Psoas muscle (tissue), 7 donors: ENCODE measurements at regions not wholly inside any gene's neighbourhood (a gene's known extent, or its start where the extent isn't known, plus 50 kb on each side); places are given as distances from the start of the nearest gene placed in this dataset.

ENCODE experiments used
- ATAC-seq, 4 donors: fragments of 200-7000 bp; cut with Tn5 transposase; one replicate each; pipeline ENCODE4 v1.9.1; 2020; ENCODE audit warnings: moderate library complexity in 3 of 4, mild to moderate bottlenecking in 2 of 4
- DNase-seq, 2 donors: peaks; one replicate each; pipeline ENCODE4 v3.0.0-alpha.2; 2020
- H3K27ac ChIP-seq: fragments of 200-600 bp; one replicate; pipeline ENCODE4 v1.8.0; 2022
- H3K27me3 ChIP-seq, 3 donors: fragments of 200-600 bp in 1 of 3; one replicate each; pipeline versions ENCODE4 v1.6.1 to v1.8.0; 2013 to 2022; ENCODE audit warnings: low read length in 2 of 3, mild to moderate bottlenecking in 2 of 3, moderate library complexity in 1 of 3; ENCODE audit not compliant: insufficient read depth in 3 of 3
- H3K36me3 ChIP-seq, 2 donors: fragments of 200-600 bp in 1 of 2; one replicate each; pipeline versions ENCODE4 v1.6.1 to v1.8.0; 2013 to 2022; ENCODE audit warnings: low read depth in 1 of 2, mild to moderate bottlenecking in 1 of 2, moderate library complexity in 1 of 2; ENCODE audit not compliant: insufficient read depth in 1 of 2
- H3K4me1 ChIP-seq: fragments of 200-600 bp; one replicate; pipeline ENCODE4 v1.8.0; 2022
- H3K4me3 ChIP-seq: fragments of 200-600 bp; one replicate; pipeline ENCODE4 v1.8.0; 2022; ENCODE audit warnings: mild to moderate bottlenecking
- H3K9me3 ChIP-seq: fragments of 200-600 bp; one replicate; pipeline ENCODE4 v1.8.0; 2022
- WGBS, 3 donors: extraction: QIAGEN DNeasy Blood & Tissue Kit; methylation state at CpG; one replicate each; pipeline versions ENCODE4 v1.1.6 to v1.1.7; 2013; 5-methylcytosine and 5-hydroxymethylcytosine counted together
- intact Hi-C, 2 donors: fragments of 100-400 bp; cut with DNase I; formaldehyde crosslinking; loops; one replicate each; pipeline versions ENCODE4 v1.11.0 to v1.14.2; 2022
- TF ChIP-seq, protein P1 (sequence below): fragments of 200-600 bp; IDR thresholded peaks from one replicate; pipeline ENCODE4 v1.8.0; 2022; ENCODE audit warnings: antibody characterized with exemption
- donor health status: healthy with polysubstance abuse.
- donor health status: DM: no; HTN: no; CAD: no; lungs with moderate emphysema.
- donor health status: Bipolar disorder and iron deficiency.
- donor health status: healthy.
- donor health status: DM: yes; HTN: yes; CAD: no.
- donor health status: DM: no; HTN: no; CAD: no.
- donor health status: DM: yes; HTN: yes; CAD: no.

GRCh38 chr1:55463814-55464475, 248.8 kb upstream of the USP24 start:
- intact Hi-C loops = no loop called here
- TF ChIP-seq, protein P1, sequence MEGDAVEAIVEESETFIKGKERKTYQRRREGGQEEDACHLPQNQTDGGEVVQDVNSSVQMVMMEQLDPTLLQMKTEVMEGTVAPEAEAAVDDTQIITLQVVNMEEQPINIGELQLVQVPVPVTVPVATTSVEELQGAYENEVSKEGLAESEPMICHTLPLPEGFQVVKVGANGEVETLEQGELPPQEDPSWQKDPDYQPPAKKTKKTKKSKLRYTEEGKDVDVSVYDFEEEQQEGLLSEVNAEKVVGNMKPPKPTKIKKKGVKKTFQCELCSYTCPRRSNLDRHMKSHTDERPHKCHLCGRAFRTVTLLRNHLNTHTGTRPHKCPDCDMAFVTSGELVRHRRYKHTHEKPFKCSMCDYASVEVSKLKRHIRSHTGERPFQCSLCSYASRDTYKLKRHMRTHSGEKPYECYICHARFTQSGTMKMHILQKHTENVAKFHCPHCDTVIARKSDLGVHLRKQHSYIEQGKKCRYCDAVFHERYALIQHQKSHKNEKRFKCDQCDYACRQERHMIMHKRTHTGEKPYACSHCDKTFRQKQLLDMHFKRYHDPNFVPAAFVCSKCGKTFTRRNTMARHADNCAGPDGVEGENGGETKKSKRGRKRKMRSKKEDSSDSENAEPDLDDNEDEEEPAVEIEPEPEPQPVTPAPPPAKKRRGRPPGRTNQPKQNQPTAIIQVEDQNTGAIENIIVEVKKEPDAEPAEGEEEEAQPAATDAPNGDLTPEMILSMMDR = no peak
- Histone ChIP-seq H3K9me3 (no peaks in the 10 kb centered on the region), H3K4me3 (no peak overlapping the region), H3K27me3 (no peaks in the 10 kb centered on the region), H3K4me1 (peaks cover 12% of the 10 kb centered on the region), H3K27ac (no peak overlapping the region), H3K36me3 (no peaks in the 10 kb centered on the region)
- 26 to 42% (median 27%) methylated on average over 10 of the region's 10 CpGs for WGBS, 3 donors
- ATAC-seq (peak in 3 of 4 donors; percentile 37 to 67 (median 44)), DNase-seq (peak in 1 of 2 donors; percentile 44)

DNA sequence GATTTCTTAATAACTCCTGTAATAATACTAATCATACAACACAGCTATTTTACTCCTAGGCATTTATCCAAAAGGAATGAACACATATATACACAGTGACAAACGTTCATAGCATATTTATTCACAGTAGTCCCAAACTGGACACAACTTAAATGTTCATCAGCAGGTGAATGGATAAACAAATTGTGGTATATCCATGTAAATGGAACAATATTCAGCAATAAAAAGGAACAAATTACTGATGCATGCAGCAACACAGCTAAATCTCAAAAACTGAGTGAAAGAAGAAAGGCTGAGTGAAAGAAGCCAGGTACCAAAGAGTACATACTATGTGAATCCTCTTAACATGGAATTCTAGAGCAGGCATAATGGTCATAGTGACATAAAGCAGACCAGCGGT, 242.7 kb upstream of the USP24 start:
- intact Hi-C loops = no loop called here
- no peaks in the 10 kb centered on the region for H3K9me3 ChIP-seq
- 80 to 85% (median 83%) methylated on average over 2 of the region's 2 CpGs for WGBS, 3 donors

DNA sequence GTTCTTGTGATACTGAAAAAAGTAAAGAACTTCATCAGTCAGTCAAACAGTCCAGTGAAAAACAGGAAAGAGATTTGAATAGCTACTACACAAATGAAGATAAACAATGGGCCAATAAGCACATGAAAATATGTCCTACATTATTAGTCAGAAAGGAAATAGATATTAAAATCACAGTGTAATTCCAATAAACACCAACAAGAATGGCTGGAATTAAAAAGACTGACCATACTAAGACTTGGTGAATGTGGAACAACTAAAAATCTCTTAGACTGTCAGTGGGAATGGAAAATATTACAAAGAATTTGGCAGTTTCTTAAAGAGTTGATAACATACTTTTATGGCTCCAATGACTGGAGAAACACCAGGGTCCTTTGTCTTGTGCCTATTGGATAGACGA, 241.8 kb upstream of the USP24 start:
- 81 to 85% (median 85%) methylated on average over 1 of the region's 1 CpG for WGBS, 3 donors
- H3K9me3 ChIP-seq = no peaks in the 10 kb centered on the region
- no peaks in the 10 kb centered on the region for H3K36me3 ChIP-seq
- intact Hi-C loops = no loop called here
- DNase-seq (no peak), ATAC-seq (no peak)
- TF ChIP-seq, protein P1 = no peak
- no peaks in the 10 kb centered on the region for H3K4me1 ChIP-seq
- no peak overlapping the region for H3K4me3 ChIP-seq
- H3K27ac ChIP-seq = no peak overlapping the region
- no peaks in the 10 kb centered on the region for H3K27me3 ChIP-seq

More for the DNA sequence above, 242.7 kb upstream of the USP24 start:
- Histone ChIP-seq H3K4me3 (no peak overlapping the region), H3K27ac (no peak overlapping the region), H3K27me3 (no peaks in the 10 kb centered on the region), H3K4me1 (no peaks in the 10 kb centered on the region), H3K36me3 (no peaks in the 10 kb centered on the region)
- TF ChIP-seq, protein P1 = no peak
- DNase-seq (no peak), ATAC-seq (no peak)

DNA sequence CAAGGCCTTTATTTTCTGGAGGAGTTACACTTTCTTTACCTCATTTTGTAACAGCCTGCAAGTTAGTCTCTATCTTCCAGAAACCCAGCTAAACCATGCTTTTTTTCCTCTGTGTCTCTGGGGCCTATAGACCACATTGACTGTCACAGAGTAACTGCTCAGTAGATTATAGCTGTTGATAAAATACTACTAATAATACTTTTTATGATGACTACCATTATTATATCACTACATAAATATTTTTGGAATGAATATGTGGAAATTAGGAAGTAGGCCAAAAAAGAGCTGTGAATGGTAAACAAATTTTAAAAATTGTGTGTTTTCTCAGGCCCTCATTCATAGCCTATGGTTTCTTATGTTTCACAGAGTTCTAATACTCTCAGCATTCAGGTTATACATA, 233.1 kb upstream of the USP24 start:
- no peak overlapping the region for H3K27ac ChIP-seq
- H3K27me3 ChIP-seq = no peaks in the 10 kb centered on the region
- no peak overlapping the region for H3K4me3 ChIP-seq
- intact Hi-C loops = no loop called here
- H3K36me3 ChIP-seq = no peaks in the 10 kb centered on the region
- peaks cover 6% of the 10 kb centered on the region for H3K9me3 ChIP-seq
- peaks cover 6% of the 10 kb centered on the region for H3K4me1 ChIP-seq
- ATAC-seq (no peak), DNase-seq (no peak)
- TF ChIP-seq, protein P1 = no peak

- H3K27me3 ChIP-seq = no peaks in the 10 kb centered on the region
- peaks cover 6% of the 10 kb centered on the region for H3K4me1 ChIP-seq
- H3K9me3 ChIP-seq = peaks cover 6% of the 10 kb centered on the region
- no peak overlapping the region for H3K4me3 ChIP-seq
- TF ChIP-seq, protein P1 = no peak
- DNase-seq (no peak), ATAC-seq (no peak)
- intact Hi-C loops = no loop called here
- H3K36me3 ChIP-seq = no peaks in the 10 kb centered on the region
- H3K27ac ChIP-seq = no peak overlapping the region
- 41 to 80% (median 68%) methylated on average over 2 of the region's 2 CpGs for WGBS, 3 donors
Measured at GRCh38 chr1:55447488-55447887, 232.3 kb upstream of the USP24 start.
